NB4 (cell line): ENCODE measurements at regions not wholly inside any gene's neighbourhood (a gene's known extent, or its start where the extent isn't known, plus 50 kb on each side); places are given as distances from the start of the nearest gene placed in this dataset.

Experiments used
- DNase-seq: peaks from one replicate; pipeline ENCODE4 v3.0.0; 2010; ENCODE audit warnings: low read depth
- H3K4me3 ChIP-seq: one replicate; pipeline ENCODE4 v1.5.1; 2011; ENCODE audit warnings: mild to moderate bottlenecking, low read depth, low read length, moderate library complexity
- CTCF ChIP-seq: IDR thresholded peaks from one replicate; pipeline ENCODE4 v1.5.1; 2012; ENCODE audit warnings: low read depth, low read length
- MAX ChIP-seq: IDR thresholded peaks from 2 replicates; pipeline ENCODE4 v1.6.1; 2011; ENCODE audit warnings: low read depth, low read length
- MYC ChIP-seq: IDR thresholded peaks from 2 replicates; pipeline ENCODE4 v1.6.1; 2011; ENCODE audit warnings: low read depth, low read length
- POLR2A ChIP-seq: IDR thresholded peaks from 2 replicates; pipeline ENCODE4 v1.6.1; 2011; ENCODE audit warnings: mild to moderate bottlenecking; ENCODE audit not compliant: insufficient read length; ENCODE audit errors: extremely low read depth

- DNase-seq: no peak
- H3K4me3 ChIP-seq: no peak overlapping the region
- TF ChIP-seq CTCF (no peak), POLR2A (no peak), MAX (no peak), MYC (no peak)
Measured at GRCh38 chr7:131630427-131630826, 74.0 kb upstream of the PODXL start.

GRCh38 chr7:131629217-131629882 lies 72.9 kb upstream of the PODXL start:
- H3K4me3 ChIP-seq: no peak overlapping the region
- TF ChIP-seq POLR2A (no peak), CTCF (no peak), MAX (no peak), MYC (no peak)
- DNase-seq: no peak

- no peak for TF ChIP-seq CTCF
- no peak for TF ChIP-seq MAX
- TF ChIP-seq POLR2A: no peak
- TF ChIP-seq MYC: no peak
- DNase-seq: no peak
- no peak overlapping the region for H3K4me3 ChIP-seq
Measured at GRCh38 chr7:131628634-131629033, 72.2 kb upstream of the PODXL start.

GRCh38 chr7:131627735-131628190 lies 71.3 kb upstream of the PODXL start:
- TF ChIP-seq POLR2A: no peak
- no peak for TF ChIP-seq CTCF
- no peak for TF ChIP-seq MYC
- no peak for TF ChIP-seq MAX
- DNase-seq: no peak
- H3K4me3 ChIP-seq: no peak overlapping the region

GRCh38 chr7:131626643-131627042 lies 70.2 kb upstream of the PODXL start:
- TF ChIP-seq MAX (no peak), MYC (no peak), POLR2A (no peak), CTCF (no peak)
- DNase-seq: no peak
- no peak overlapping the region for H3K4me3 ChIP-seq
